GM19395 (cell line): ENCODE measurements at regions not wholly inside any gene's neighbourhood (a gene's known extent, or its start where the extent isn't known, plus 50 kb on each side); places are given as distances from the start of the nearest gene placed in this dataset.
"Not testable (repeated sequence)": the region's sequence is repeated elsewhere in the genome, so short reads cannot be mapped to it uniquely, and the experiment has no call there.

ENCODE experiments used
- ATAC-seq: cut with Tn5 transposase; IDR thresholded peaks from one replicate; pipeline ENCODE4 v1.9.1; 2021; ENCODE audit warnings: mild to moderate bottlenecking, moderate library complexity; ENCODE audit not compliant: unreplicated experiment

DNA sequence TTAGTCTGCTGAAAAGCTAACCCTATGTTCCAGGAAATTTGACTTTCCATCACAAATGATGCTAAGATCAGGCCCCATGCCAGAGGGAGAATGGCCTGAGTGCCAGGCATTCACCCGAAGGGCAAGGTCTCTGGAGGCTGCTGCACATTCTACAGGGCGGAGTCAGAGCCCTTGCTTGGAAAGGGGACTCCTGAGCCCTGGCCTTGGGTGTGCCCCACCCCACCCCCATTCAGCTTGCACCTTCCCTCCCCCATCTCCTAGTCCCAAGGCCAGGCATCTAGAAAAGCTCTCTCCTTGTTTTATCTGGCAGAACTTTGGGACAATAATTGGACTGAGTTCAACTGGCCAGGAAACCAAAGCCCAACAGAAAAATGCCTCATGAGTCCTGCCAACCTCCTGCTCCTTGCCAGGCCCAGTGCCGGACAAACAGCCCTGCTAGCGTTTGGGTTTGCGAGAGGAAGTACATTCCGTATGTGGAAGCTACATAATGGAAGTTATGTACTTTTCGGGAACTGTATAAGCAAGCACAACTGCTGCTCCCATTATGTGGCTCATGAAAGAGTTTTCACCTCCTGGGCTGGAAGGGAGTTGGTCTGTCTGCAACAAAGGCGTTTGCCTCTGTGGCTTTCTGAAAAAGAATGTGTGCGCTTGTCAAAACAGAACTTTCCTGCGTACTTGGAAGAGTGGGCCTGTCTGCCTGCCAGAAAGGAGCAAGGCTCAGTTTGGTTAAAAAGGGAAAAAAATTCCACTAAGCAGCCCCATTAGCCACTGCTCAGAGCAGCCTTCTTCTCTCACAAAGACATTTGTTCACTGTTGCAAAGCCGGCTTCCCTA, 321.5 kb upstream of the CTNNB1 start:
- ATAC-seq: no peak

DNA sequence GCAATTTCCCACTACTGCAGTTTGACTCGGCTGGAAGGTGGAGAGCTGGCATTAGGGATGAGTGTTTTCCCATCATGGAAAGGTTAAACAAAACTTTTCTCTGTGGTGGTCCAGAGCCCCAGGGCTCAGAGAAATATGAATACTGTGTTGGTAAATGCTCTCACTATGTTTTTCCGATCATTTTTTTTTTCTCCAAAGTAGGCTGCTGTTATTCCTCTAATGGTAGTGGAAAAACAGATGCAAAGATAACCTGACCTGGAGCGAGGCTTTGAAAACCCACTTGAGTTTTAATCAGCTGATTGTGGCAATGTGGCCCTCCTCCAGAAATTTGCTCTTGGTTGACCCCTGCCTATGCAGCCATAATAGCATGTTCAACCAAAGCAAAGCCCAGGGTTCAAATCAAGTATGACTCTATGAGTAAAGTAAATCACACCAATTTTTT, 320.8 kb upstream of the CTNNB1 start:
- ATAC-seq: no peak

DNA sequence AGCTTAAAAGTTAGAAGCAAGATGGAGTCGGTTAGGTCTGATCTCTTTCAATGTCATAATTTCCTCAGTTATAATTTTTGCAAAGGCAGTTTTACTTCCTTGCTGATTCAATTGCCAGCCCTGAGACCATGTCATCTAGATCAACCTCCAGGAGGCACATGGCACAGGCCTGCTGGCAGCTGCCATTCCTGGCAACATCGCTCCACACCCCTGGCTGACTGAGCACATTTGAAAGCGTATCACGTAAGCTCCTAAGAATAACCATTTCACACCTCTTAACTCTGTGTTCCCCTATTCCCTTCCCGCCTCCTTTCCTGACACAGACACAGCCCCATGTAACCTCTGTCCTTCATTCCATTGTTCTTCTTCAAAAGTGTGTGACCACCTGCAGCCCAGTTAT, 313.9 kb upstream of the CTNNB1 start:
- ATAC-seq: no peak

DNA sequence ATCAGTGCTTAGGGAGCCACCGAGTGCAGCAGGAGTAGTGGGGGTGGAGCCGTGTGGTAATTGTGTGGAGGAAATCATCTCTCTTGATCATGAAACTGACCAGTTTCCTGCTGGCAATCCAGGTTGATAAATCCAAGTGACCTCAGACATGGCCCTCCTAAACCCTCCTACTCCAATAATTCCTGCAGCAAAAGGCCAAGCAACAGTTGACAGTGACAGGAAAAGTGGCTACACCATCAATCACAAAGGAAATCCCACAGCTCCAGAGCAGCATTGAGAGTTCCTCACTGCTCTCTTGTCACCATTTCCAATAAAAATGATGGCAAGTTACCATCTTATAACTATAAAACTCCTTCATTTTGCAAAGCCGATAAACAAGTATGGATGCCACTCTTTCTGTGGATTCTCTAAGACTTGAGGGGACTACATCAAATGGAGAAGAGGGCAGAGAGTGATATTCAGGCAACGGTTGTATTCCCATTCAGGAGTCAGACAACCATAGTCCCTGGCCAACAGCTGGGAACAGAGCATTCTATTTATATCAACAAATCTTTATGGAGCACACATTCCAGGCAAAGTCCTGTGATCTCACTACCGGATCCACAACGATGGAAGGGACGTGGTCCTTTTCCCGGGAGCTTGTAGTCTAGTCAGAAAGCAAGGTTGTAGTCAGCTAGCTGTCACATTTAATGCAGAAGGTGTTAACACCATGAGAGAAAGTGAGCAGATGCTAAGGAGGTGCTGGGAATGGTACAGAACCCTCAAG, 312.5 kb upstream of the CTNNB1 start:
- no peak for ATAC-seq

DNA sequence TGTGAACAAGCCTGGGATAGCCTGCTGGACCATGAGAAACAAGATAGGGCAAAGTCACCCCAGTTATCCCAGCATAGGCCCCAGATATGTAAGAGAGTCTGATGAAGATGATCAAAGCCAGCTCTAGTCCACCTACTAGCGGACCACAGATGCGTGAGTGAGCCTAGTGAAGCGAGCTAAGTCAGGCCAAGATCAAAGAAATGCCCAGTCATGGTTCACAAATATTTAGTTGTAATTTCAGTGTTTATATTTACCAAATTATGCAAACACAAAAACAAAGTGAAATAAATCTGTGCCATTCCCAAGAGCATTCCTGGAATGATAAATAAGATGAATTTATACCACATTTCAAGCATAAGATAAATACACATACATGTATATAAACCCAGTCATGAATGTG, 308.1 kb upstream of the CTNNB1 start:
- ATAC-seq: no peak

DNA sequence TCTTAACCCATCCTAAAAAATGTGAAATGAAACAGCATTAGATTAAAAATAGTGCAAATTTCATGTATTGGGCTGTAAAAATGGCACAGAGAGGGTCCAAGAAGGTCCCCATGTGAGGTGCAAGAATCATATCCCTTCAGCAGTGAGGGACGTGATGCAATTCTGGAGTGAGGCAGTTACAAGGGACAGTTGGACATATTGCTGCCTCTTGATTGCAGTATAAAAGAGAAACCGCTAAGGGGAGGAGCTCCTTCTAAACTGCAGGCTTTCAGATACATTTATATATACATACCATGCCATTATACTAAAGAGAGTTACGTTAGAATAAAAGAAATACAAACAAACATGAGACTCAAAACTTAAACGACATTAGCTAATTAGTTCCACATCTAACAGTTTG, 304.2 kb upstream of the CTNNB1 start:
- no peak for ATAC-seq

DNA sequence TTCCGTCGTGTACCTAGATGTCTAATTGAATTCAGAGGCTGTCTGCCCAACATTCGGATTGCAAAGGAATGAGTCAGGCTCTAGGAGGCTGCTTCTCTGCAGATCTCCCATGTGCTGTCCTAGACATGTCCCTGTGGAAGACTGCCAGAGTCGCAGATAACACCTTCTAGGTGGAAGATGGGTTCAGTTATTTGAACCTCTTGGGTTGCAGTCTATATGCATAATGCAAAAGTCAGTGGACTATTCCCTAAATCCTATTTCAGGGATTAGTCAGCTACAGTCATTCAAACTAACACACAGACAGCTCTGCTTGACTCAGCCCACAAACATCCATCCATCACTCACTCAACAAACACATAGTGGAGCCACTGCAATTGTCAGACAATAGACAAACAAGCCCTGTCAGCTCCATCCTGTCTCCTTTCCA, 300.0 kb upstream of the CTNNB1 start:
- no peak for ATAC-seq

DNA sequence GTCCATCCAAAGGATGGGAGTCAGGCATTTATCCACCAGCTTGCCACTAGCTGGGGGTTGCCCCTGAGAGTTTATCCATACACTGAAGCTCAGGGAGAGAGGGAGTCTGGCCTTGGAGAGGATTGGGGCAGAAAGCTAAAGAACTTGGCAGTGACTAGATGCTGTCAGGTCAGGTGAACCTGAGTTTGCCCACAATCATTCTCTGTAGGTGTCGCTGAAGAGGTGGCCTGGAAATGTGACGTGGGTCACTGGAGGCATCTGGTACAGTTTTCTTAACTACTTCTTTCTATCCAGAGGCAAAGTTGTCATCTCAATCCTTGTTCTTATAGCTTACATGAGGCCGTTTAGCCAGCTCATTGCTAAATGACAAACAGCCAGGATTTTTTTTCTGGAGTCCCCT, 298.0 kb upstream of the CTNNB1 start:
- ATAC-seq: no peak

DNA sequence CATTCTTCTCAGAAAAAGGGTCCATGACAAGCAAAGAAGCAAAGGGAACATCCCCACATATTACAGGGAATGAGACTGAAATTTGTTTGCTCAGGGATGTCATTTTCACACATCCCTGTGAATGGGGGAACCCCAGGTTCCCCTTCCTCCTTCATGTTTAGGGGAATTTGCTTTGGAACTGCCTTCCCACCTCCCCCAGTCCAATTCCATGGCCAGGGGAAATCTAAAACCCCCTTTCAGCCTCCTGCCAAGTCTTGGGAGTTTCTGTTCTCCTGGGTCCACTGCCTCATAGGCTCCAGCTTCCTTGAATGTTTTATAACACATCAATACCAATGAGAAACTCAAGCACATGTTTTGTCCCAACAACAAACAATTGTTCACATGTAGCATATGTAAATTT, 297.5 kb upstream of the CTNNB1 start:
- no peak for ATAC-seq

DNA sequence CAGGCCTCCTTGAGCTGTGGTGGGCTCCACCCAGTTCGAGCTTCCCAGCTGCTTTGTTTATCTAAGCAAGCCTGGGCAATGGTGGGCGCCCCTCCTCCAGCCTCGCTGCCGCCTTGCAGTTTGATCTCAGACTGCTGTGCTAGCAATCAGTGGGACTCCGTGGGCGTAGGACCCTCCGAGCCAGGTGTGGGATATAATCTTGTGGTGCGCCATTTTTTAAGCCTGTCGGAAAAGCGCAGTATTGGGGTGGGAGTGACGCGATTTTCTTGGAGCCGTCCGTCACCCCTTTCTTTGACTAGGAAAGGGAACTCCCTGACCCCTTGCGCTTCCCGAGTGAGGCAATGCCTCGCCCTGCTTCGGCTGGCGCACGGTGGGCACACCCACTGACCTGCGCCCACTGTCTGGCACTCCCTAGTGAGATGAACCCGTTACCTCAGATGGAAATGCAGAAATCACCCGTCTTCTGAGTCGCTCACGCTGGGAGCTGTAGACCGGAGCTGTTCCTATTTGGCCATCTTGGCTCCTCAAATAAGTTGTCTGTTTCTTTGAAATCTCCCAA, 291.3 kb upstream of the CTNNB1 start:
- ATAC-seq: not testable (repeated sequence)

DNA sequence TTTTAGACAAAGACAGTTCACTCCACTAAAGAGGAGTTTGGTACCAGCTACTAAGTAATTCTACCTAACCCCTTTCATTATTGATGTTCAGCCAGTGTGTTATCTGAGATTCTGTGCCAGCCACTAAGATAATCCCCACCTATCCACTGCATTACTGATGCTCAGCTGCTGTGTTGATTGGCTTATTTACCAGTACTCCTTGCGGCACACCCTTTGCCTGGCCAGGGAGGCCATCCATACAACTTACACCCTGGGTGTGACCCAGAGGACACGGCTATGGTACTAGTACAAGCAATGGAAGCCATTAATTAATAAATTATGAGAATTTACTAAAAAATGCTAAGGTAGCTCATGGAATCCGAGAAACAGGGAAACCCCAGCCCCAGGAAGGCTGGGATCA, 290.7 kb upstream of the CTNNB1 start:
- ATAC-seq: no peak

DNA sequence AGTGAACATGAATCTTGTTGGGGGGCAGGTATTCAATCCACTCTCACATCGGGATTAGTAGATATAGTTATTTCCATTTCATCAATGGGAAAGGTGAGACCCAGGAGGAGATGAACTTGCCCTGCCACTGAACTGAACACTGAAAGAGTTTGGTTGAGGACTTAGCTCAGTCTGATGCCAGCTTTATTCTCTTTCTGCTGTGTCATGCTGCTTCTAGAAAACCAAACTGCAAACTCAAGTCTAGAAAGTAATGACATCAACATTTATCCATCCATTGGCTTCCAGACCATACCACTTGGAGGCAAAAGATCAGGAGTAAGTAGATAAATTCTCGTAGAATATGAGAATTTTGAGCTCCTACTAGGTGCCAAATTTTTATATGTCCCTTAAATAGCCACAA, 288.0 kb upstream of the CTNNB1 start:
- no peak for ATAC-seq

DNA sequence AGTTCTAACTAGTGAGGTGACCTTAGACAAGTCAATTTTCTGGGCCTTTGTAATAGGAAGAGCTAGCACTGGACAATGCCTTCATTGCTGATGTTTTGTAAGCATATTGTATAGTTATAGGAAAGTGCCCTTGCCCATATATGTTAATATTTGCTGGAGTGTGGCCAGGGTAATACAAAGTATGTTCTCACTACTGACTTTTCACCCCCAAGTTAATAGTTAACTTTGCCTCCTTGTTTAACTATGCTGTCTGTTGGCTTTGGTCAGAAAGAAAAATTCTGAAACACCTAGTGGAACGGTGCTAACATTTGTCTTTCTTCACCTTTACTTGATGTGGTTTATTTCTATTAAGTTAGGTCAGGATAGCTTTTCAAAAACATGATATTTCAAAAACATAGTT, 287.4 kb upstream of the CTNNB1 start:
- peak; percentile 74 for ATAC-seq

DNA sequence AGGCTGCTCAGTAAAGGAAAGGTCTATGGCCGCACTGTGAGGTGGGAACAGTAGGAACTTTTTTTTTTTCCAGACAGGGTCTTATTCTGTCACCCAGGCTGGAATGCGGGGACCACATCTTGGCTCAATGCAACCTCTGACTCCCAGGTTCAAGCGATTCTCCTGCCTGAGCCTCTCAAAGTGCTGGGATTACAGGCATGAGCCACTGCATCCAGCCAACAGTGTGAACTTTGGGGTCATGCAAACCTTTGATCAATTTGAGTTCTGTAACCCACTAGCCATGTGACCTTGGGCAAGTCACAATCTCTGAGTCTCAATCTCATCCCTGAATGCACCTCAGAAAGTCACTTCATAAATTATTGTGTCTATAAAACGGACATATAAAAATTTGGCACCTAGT, 286.8 kb upstream of the CTNNB1 start:
- no peak for ATAC-seq

DNA sequence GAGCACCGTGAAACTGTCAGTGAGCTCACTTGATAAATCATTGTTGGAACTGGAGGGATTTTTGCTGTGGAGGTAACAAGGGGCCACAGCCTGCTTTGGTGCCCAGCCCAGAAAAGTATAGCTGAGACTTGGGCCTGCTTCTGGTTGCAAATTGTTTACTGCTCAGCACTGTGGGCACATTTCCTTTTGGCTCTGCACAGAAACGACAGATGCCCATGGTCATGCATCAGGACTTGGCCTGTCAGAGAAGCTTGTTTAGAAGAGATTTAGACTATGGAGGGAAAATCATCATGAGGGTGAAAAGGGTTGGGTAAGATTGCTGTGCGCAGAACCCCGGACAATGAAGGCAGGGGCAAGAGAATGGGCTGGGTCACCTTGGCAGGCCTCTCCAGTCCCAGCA, 286.1 kb upstream of the CTNNB1 start:
- no peak for ATAC-seq

DNA sequence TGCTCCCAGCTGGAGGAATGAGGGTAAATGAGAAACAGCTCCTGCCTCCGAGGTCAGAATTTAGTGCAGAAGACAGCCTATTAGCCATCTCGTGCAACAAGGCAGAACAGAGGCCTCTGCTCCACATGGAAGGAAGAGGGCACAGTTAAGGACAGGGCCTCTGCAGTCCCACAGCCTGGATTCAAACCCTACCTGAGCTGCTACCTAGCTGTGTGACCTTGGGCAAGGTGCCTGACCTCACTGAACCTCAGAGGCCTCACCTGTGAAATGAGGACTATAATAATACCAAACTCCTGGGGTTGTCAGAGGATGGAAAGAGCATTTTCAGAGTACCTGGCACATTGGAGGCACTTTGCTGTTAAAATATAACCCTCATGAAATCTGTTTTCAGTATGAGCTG, 285.7 kb upstream of the CTNNB1 start:
- ATAC-seq: no peak

DNA sequence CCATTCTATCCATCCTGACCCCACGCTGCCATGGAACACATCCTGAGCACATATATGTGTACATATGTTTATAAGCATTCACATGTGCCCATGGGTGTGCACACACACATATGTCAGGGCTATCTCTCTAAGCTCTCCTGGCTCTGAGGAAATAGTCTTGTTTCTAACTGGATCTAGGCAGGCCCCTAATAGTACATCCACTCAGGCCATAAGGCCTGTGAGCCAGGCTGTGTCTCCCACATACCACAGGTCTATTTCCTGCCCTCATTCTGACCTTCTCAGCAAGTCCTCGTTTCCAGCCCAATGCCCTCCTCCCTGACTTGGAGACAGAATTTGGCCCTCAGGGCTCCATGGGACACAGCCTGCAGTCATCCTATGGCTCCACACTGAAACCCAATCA, 284.8 kb upstream of the CTNNB1 start:
- no peak for ATAC-seq

DNA sequence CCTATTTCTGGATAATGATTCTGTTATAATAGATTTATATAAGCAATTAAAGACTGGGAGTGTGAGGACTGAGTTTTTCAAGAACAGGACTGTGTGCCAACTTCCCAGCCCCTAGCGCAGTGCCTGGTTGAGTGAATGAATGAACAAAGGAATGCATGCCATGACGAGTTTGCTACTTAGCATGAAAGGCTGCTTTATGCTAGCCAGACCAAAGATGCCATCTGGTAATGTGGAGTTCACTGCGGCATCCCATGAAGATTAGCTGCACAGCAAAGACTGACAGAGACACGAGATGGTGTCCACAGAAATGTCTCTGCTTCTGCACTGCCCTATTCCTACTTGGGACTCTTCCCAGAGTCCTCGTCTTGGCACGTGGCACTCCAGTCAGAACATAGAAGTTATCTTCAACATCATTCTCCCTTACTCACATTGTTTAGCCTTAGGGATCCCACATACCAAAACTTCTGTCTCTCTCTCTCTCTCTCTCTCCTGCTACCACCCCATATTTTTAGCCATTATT, 283.9 kb upstream of the CTNNB1 start:
- ATAC-seq: no peak

DNA sequence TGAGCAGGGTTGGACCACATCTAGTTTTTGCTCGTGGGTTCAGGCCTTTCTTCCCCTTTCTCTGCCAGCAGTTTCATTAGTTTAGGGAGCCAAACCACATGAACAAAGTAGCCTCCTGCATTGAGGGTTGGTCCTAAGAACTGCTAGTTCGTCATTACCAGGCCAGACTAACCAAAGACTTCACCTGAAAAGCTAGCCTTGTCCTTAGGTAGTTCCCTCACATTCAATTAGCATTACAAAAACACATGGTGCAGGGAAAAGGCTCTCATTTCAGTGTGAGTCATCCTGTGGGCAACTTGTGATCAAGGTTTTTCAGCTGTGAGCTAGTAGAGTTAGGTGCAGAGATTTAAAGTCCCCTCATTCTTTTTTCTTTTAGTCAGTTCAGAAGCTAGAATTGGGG, 279.3 kb upstream of the CTNNB1 start:
- ATAC-seq: no peak

DNA sequence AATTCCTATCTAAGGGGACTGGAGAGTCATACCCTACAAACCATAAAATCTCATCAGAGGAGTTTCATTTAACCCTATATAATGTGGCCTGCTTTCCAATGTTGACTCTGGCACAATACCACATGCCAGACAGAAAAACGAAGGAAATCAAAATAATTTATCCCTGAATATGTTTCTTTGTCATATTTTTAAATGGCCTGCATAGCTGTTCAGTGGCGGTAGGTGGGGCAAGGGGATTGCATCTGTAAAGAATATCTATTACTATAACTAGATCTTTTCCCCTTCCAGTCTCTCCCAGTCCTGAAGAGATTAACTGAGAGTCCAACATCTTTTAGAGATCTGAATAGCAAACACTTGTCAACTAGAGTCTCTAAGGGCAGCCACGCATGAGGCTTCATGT, 278.1 kb upstream of the CTNNB1 start:
- no peak for ATAC-seq

DNA sequence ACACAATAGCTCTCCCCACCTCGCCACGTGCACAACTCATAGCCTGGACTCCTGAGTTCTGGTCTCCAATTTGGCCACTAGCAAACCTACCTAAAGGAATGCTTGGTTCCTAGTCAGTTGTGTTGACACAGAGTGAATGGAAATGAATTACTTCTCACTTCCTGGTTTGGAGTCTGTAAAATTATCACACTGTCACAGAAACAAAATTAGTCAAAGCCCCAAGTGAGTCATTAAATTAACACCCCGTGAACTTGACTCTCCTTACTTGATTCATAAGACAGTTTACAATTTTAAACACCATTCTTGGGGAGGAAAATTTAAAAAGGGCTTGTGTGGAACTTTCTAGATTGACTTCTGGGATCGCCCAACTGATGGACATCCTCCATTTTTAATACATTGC, 276.2 kb upstream of the CTNNB1 start:
- ATAC-seq: no peak

DNA sequence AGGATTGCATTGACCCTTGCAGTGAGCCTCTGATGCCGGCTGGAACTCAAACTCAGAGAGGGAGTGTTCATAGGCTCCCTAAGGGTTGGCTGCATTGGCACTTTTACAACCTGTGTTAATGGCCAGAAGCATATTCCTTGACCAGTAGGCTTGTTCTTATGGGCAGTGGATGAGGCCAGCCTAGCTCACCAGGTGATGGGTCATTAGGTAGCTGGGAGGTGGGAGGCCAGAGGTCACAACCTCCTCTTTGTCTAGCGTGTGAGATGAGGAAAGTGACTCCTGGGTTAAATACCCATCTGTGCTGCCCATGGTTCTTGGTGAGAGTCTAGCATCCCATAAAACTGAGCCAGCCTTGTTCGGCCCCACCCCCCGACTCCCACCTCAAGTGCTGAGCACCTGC, 275.7 kb upstream of the CTNNB1 start:
- no peak for ATAC-seq
